HG02981 (cell line): ENCODE measurements at regions not wholly inside any gene's neighbourhood (a gene's known extent, or its start where the extent isn't known, plus 50 kb on each side); places are given as distances from the start of the nearest gene placed in this dataset.

Experiments used
- ATAC-seq: cut with Tn5 transposase; IDR thresholded peaks from one replicate; pipeline ENCODE4 v1.9.1; 2021; ENCODE audit warnings: mild to moderate bottlenecking, moderate library complexity; ENCODE audit not compliant: unreplicated experiment

DNA sequence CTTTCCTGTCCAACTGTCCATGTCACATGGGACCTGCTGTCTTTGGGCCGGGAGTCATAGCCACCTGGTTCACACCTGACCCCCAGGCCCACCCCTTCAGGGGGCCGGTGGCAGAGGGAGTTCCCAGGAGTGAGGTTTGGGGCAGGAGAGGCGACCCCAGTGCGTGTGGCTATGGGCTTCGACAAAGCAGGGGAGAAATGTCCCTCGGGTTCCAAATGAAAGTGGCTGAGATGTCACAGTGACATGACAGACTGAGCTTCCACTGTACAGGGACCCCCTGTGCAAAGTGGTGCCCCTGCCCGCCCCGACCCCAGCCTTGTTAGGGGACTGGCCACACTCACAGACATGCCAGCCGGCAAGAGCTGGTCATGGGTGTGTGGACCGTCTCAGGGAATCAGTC, 1297.0 kb downstream of the BRD1 start:
- no peak for ATAC-seq

DNA sequence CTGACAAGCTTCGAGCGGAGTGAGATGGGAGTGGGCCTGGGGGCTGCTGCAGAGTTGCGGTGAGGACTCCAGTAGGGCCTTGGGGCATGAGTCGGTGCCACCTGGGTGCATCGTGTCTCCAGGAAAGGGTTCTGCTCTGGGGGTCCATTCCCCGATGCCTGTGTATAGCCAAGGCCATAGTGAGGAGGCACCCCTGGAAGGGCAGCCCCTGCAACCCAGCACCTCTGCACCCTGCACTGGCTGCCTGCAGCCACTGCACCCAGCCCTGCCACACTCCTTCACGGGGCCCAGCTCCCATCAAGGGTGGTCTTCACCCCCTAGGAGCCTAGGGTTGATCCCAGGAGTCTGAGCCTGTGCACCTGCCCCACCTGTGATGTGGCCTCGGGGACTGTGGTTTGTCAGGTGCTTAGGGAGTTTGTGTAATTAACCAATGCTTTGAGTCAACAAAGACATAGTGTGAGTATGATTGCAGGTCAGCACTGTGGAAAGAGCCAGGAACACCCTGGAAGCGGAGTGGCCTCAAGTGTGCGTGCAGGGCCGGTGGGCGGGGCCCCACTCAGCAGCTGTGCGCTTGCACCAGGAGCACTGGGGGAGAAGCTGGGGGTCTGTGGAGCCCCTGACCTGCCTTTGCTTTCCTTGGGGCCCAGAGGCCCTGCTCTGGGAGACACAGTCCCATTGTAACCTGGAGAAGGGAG, 1299.3 kb downstream of the BRD1 start:
- ATAC-seq: no peak

DNA sequence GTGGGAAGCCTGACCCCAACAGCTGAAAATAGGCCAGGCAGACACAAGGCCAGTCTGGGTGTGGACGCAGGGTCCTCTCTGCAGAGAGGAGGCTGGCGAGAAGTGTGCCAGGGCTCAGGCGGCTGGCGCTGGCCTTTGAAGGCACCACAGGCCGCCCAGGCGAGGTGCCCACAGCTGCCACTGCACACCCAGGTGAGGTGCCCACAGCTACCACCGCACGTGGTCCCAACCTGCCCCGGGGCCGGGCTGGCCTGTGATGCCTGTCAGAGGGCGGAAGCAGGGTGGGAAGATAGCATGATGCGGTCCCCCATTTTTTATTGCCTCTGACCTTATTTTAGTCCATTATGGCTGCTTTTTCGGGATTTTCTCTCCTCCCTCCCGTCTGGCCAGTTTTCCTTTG, 1303.9 kb downstream of the BRD1 start:
- no peak for ATAC-seq

DNA sequence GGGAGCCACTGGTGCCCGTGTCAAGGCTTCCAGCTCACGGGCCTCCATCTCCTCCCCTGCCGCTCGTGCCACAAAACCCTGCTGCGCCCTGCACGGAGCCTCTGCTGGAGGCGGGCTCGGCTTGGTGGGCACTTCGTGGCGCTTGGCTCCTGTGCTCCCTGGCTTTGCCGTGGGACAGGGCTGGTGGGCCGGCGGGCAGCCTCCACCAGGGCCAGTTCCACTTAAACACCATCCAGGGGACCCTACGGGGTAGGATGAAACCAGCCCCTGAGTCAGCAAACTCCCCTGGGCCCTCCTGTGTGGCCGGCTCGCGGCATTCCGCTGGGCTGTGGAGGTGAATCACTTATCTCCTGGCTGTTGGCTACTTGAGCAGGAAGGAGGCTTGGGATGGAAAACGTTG, 1304.6 kb downstream of the BRD1 start:
- no peak for ATAC-seq

- no peak for ATAC-seq
Measured at GRCh38 chr22:48522271-48522670, 1305.4 kb downstream of the BRD1 start.

GRCh38 chr22:48520884-48521588, 1306.6 kb downstream of the BRD1 start:
- ATAC-seq: no peak

GRCh38 chr22:48520207-48520606, 1307.5 kb downstream of the BRD1 start:
- ATAC-seq: no peak

GRCh38 chr22:48517039-48518030, 1310.3 kb downstream of the BRD1 start:
- no peak for ATAC-seq

GRCh38 chr22:48516571-48516970, 1311.1 kb downstream of the BRD1 start:
- no peak for ATAC-seq

GRCh38 chr22:48515571-48516200, 1312.0 kb downstream of the BRD1 start:
- no peak for ATAC-seq

- no peak for ATAC-seq
Measured at GRCh38 chr22:48513929-48514328, 1313.7 kb downstream of the BRD1 start.

DNA sequence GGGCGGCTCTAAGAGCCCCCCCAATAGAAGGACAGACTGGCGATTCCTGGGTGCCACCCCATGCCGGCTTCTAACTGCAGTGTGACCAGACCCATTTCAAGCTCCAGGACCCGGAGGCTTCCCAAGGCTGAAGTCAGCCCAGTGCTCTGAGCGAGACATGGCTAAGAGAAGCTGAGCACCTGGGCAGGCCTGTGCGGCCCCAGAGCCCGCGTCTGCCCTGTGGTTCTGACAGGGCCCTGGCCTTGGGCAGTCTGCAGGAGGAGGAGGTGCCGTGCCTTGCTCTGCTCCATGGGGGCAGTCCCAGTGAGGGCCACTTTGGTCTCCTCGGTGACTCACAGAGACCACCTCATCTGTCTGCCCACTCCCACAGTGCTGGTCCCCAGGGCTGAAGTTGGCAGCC, 1314.2 kb downstream of the BRD1 start:
- ATAC-seq: no peak

- ATAC-seq: no peak
Measured at GRCh38 chr22:48511781-48512327, 1315.8 kb downstream of the BRD1 start.

DNA sequence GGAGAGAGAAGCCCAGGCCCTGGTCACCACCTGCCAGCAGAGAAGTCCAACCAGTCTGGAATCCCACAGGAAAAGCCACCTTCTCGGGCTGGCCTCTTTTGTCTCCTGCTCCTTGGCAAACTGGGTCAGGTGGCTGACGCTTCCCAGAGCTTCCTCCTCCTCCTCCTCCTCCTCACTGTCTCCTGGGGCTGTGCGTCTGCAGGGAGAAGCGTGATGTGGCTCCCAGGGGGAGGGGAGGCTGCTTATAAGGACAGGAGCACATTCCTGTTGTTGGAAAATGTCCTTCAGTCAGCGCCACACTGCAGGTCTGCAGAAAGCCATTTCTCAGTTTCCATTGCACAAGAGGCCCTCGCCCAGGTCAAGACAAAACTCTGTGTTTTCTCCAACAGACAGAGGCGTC, 1316.5 kb downstream of the BRD1 start:
- no peak for ATAC-seq

GRCh38 chr22:48510599-48510998, 1317.1 kb downstream of the BRD1 start:
- no peak for ATAC-seq

- no peak for ATAC-seq
Measured at GRCh38 chr22:48507595-48508350, 1319.9 kb downstream of the BRD1 start.

- ATAC-seq: no peak
Measured at GRCh38 chr22:48507171-48507570, 1320.5 kb downstream of the BRD1 start.

DNA sequence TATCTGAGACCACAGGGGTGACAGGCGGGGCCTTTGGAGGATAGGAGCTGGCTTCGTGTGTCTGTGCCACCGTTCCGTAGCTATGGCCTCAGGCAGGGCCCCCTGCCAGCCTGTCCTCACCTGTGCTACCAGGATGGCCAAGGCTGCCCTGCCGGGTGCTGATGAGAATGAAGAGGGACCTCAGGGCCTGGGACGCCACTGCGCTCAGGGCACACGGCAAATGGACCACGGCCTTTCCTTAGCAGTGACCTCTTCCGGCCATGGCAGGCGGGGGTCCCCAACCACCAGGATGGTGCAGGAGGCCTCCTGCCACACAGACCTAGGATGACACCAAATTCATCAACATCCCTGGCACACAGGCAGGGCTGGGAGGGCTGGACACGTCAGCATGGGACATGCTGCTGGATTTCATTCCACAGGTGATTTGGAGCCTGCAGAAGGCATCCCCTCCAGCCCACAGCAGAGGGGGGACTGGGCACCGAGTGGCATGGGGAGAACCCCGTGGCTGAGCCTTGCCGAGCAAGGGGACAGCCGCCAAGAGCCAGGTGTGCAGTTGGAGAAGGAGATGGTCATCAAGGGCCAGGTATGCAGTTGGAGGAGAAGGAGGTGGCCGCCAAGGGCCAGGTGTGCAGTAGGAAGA, 1321.0 kb downstream of the BRD1 start:
- no peak for ATAC-seq

GRCh38 chr22:48505891-48506290, 1321.8 kb downstream of the BRD1 start:
- ATAC-seq: no peak
